ACC112 (cell line): ENCODE measurements at regions not wholly inside any gene's neighbourhood (a gene's known extent, or its start where the extent isn't known, plus 50 kb on each side); places are given as distances from the start of the nearest gene placed in this dataset.

Experiments
- H2AFZ ChIP-seq: fragments of 200-600 bp; sonication (generic); one replicate; pipeline ENCODE4 v1.6.0; 2017; ENCODE audit warnings: antibody characterized with exemption, low read length; ENCODE audit not compliant: unreplicated experiment
- H3K27ac ChIP-seq: fragments of 200-600 bp; sonication (generic); 2 replicates; pipeline ENCODE4 v1.5.1; 2014; ENCODE audit warnings: low read depth, mild to moderate bottlenecking, antibody characterized with exemption, low read length, moderate library complexity
- H3K27me3 ChIP-seq: fragments of 200-600 bp; sonication (generic); 2 replicates; pipeline ENCODE4 v1.6.1; 2014; ENCODE audit warnings: mild to moderate bottlenecking, antibody characterized with exemption, low read length, moderate library complexity, mixed read lengths; ENCODE audit not compliant: insufficient read depth
- H3K36me3 ChIP-seq: fragments of 200-600 bp; sonication (generic); 2 replicates; pipeline ENCODE4 v1.6.1; 2016; ENCODE audit warnings: mild to moderate bottlenecking, antibody characterized with exemption, low read length, moderate library complexity, mixed read lengths; ENCODE audit not compliant: insufficient read depth
- H3K4me1 ChIP-seq: fragments of 200-600 bp; sonication (generic); one replicate; pipeline ENCODE4 v1.6.1; 2016; ENCODE audit warnings: low read length, mixed read lengths; ENCODE audit not compliant: insufficient read depth, unreplicated experiment, control insufficient read depth
- H3K4me3 ChIP-seq: fragments of 200-600 bp; sonication (generic); 2 replicates; pipeline ENCODE4 v1.5.1; 2014; ENCODE audit warnings: mild to moderate bottlenecking, low read depth, low read length
- H3K79me2 ChIP-seq: fragments of 200-600 bp; sonication (generic); one replicate; pipeline ENCODE4 v1.6.0; 2016; ENCODE audit warnings: low read length; ENCODE audit not compliant: control insufficient read depth, unreplicated experiment, insufficient read depth

GRCh38 chr10:78585952-78586351, 482.8 kb upstream of the ZMIZ1 start:
- no peak overlapping the region for H3K4me3 ChIP-seq
- H3K27ac ChIP-seq, result no peak overlapping the region
- no peak overlapping the region for H2AFZ ChIP-seq
- H3K4me1 ChIP-seq, result no peaks in the 10 kb centered on the region
- no peaks in the 10 kb centered on the region for H3K36me3 ChIP-seq
- no peaks in the 10 kb centered on the region for H3K79me2 ChIP-seq
- peaks cover 74% of the 10 kb centered on the region for H3K27me3 ChIP-seq

- no peak overlapping the region for H2AFZ ChIP-seq
- H3K4me3 ChIP-seq, result no peak overlapping the region
- H3K79me2 ChIP-seq, result no peaks in the 10 kb centered on the region
- peaks cover 71% of the 10 kb centered on the region for H3K27me3 ChIP-seq
- no peak overlapping the region for H3K27ac ChIP-seq
- no peaks in the 10 kb centered on the region for H3K36me3 ChIP-seq
- H3K4me1 ChIP-seq, result no peaks in the 10 kb centered on the region
Measured at GRCh38 chr10:78588194-78588811, 480.5 kb upstream of the ZMIZ1 start.

GRCh38 chr10:78589687-78590086, 479.1 kb upstream of the ZMIZ1 start:
- Histone ChIP-seq H3K79me2 (no peaks in the 10 kb centered on the region), H3K36me3 (no peaks in the 10 kb centered on the region), H3K27ac (no peak overlapping the region), H3K27me3 (peaks cover 68% of the 10 kb centered on the region), H3K4me3 (no peak overlapping the region), H3K4me1 (no peaks in the 10 kb centered on the region), H2AFZ (no peak overlapping the region)

- H3K36me3 ChIP-seq, result no peaks in the 10 kb centered on the region
- no peak overlapping the region for H3K4me3 ChIP-seq
- H3K27me3 ChIP-seq, result peaks cover 66% of the 10 kb centered on the region
- no peaks in the 10 kb centered on the region for H3K4me1 ChIP-seq
- no peak overlapping the region for H2AFZ ChIP-seq
- no peaks in the 10 kb centered on the region for H3K79me2 ChIP-seq
- no peak overlapping the region for H3K27ac ChIP-seq
Measured at GRCh38 chr10:78591066-78591465, 477.7 kb upstream of the ZMIZ1 start.

- Histone ChIP-seq H3K79me2 (no peaks in the 10 kb centered on the region), H3K36me3 (no peaks in the 10 kb centered on the region), H3K4me1 (no peaks in the 10 kb centered on the region), H3K27ac (no peak overlapping the region), H2AFZ (no peak overlapping the region), H3K27me3 (peaks cover 81% of the 10 kb centered on the region), H3K4me3 (no peak overlapping the region)
Measured at GRCh38 chr10:78594559-78595268, 474.1 kb upstream of the ZMIZ1 start.

- peaks cover 83% of the 10 kb centered on the region for H3K27me3 ChIP-seq
- H3K36me3 ChIP-seq, result no peaks in the 10 kb centered on the region
- no peak overlapping the region for H3K27ac ChIP-seq
- no peaks in the 10 kb centered on the region for H3K79me2 ChIP-seq
- H3K4me1 ChIP-seq, result no peaks in the 10 kb centered on the region
- H2AFZ ChIP-seq, result no peak overlapping the region
- no peak overlapping the region for H3K4me3 ChIP-seq
Measured at GRCh38 chr10:78595269-78595619, 473.5 kb upstream of the ZMIZ1 start.

- Histone ChIP-seq H3K27me3 (peaks cover 81% of the 10 kb centered on the region), H3K36me3 (no peaks in the 10 kb centered on the region), H3K4me3 (no peak overlapping the region), H3K4me1 (no peaks in the 10 kb centered on the region), H3K27ac (no peak overlapping the region), H2AFZ (no peak overlapping the region), H3K79me2 (no peaks in the 10 kb centered on the region)
Measured at GRCh38 chr10:78596556-78596955, 472.2 kb upstream of the ZMIZ1 start.

GRCh38 chr10:78597796-78598555, 470.8 kb upstream of the ZMIZ1 start:
- no peak overlapping the region for H3K27ac ChIP-seq
- no peaks in the 10 kb centered on the region for H3K4me1 ChIP-seq
- H3K4me3 ChIP-seq, result no peak overlapping the region
- no peak overlapping the region for H2AFZ ChIP-seq
- no peaks in the 10 kb centered on the region for H3K36me3 ChIP-seq
- peaks cover 70% of the 10 kb centered on the region for H3K27me3 ChIP-seq
- no peaks in the 10 kb centered on the region for H3K79me2 ChIP-seq

- H3K27ac ChIP-seq, result no peak overlapping the region
- H3K27me3 ChIP-seq, result peaks cover 64% of the 10 kb centered on the region
- no peaks in the 10 kb centered on the region for H3K4me1 ChIP-seq
- H2AFZ ChIP-seq, result no peak overlapping the region
- H3K4me3 ChIP-seq, result no peak overlapping the region
- no peaks in the 10 kb centered on the region for H3K36me3 ChIP-seq
- H3K79me2 ChIP-seq, result no peaks in the 10 kb centered on the region
Measured at GRCh38 chr10:78599122-78599853, 469.5 kb upstream of the ZMIZ1 start.

- H3K79me2 ChIP-seq, result no peaks in the 10 kb centered on the region
- H3K4me3 ChIP-seq, result no peak overlapping the region
- H3K27ac ChIP-seq, result no peak overlapping the region
- peaks cover 55% of the 10 kb centered on the region for H3K27me3 ChIP-seq
- H3K4me1 ChIP-seq, result no peaks in the 10 kb centered on the region
- H2AFZ ChIP-seq, result no peak overlapping the region
- H3K36me3 ChIP-seq, result no peaks in the 10 kb centered on the region
Measured at GRCh38 chr10:78600121-78600665, 468.6 kb upstream of the ZMIZ1 start.
